SK-MEL-5 (cell line): ENCODE measurements at regions not wholly inside any gene's neighbourhood (a gene's known extent, or its start where the extent isn't known, plus 50 kb on each side); places are given as distances from the start of the nearest gene placed in this dataset.
A peak's percentile ranks its signal among the peaks of the same experiment; 100 is the strongest.

Experiments used
- DNase-seq: peaks from one replicate; pipeline ENCODE4 v3.0.0-alpha.2; 2016; ENCODE audit warnings: low read depth, low spot score
- in situ Hi-C: cut with HindIII; loops from 2 replicates; pipeline ENCODE4 v1.10.0; 2016; ENCODE audit warnings: low sequenced_read_pairs, high pct_unique_total_duplicates, low pct_unique_long_range_greater_than_20kb

DNA sequence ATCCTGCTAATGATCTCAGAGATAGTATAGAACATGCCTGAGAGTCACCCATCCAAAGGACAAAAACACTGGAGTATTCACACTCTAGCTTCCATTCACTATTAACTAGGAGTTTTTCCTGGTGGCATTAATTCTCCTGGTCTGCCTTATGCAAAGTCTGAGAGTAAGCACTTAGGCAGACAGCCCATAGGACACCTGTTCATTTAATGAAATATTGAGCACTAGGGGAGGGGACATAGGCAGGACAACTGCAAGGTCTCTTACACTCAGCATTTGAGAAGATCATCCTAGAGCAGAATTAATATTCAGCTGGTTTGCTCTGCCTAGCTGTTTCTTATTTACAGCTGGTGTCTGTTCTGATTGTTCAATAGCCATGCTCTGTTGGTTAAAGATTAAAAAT, 508.5 kb downstream of the CENPC start:
- no peak for DNase-seq
- in situ Hi-C loops, result no loop called here

DNA sequence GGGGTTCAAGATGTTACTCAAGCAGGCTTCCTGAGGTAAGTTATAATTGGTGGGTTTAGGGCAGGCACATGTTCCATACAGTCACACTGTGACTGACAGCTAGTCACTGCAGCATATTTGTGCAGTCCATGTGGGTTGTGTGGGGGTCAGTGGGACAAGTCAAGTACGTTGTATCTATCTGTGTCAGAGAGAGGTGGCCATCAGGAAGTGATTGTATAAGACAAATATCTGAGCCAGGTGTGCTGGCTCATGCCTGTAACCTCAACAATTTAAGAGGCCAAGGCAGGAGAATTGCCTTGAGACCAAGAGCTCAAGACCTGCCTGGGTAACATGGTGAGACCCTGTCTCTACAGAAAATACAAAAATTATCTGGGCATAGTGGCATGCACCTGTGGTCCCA, 509.3 kb downstream of the CENPC start:
- in situ Hi-C loops, result no loop called here
- no peak for DNase-seq

GRCh38 chr4:67035501-67035900, 509.8 kb downstream of the CENPC start:
- in situ Hi-C loops, result no loop called here
- DNase-seq, result peak; percentile 20

GRCh38 chr4:67030636-67031035, 514.7 kb downstream of the CENPC start:
- in situ Hi-C loops, result no loop called here

GRCh38 chr4:67020438-67020797, 524.9 kb downstream of the CENPC start:
- in situ Hi-C loops, result no loop called here
- DNase-seq, result no peak

More at GRCh38 chr4:67030636-67031035, 514.7 kb downstream of the CENPC start:
- DNase-seq, result peak; percentile 51

DNA sequence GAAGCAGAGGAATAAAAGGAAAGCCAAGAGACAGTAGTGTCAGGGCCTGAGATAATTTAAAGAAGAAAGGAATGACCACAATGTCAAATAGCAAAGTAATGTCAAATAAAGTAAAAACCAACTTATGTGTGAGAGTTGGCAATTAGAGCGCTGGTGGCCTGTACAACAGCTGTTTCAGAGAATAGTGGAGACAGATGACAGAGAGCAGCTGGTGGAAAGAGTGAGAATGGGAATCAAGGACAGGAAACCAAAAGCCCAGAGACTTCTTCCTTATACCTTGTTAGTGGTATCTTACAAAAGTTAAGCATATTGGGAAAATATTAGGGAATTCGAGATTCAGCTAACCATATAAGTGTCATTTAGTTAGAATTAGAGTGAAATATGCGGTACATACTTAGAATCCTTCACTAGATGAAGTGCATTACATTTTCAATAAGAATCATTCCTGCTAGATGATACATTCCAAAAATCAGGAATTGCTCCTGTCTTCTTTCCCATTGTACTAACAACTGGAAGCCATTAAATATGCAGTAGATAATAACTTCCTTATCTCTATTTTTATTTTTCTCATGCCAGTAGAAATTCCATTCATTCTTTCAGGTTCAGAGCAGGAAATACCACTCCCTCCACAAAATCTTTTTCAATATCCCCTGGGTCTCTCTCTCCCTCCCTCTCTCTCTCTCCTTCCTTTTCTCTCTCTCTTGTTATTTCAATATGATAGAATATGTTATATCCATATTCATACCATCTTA, 525.4 kb downstream of the CENPC start:
- in situ Hi-C loops, result no loop called here
- no peak for DNase-seq

DNA sequence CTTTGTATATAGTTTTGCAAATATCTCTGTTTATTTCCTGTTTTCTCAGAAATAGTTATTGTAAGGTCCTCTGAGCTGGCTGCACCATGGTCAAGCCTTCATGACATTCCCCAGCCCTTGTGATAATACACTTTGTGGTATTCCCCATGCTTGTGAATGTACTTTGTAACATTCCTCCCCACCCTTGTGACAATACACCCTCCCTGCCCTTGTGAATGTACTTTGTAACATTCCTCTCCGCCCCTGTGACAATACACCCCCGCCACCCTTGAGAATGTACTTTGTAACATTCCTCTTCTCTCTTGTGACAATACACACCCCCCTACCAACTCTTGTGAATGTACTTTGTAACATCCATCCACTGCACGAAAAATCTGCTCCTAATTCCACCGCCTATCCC, 530.7 kb downstream of the CENPC start:
- in situ Hi-C loops, result no loop called here

DNA sequence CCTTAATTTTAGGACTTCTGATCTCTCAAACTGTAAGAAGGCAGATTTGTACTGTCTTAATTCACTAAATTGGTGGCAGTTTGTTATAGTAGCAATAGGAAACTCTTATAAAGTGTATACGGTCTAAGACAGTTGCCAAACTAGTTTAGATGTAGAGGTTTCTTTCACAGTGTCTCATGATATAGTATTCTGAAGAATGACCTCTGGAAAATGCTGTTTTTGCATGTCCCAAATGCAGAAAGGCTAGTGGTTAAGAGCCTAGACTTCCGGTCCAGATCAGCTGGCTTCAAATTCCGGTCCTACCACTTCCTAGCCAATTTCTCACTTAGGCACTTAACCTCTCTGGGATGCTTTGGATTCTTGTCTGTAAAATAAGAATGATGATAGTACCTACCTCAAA, 538.5 kb downstream of the CENPC start:
- peak; percentile 17 for DNase-seq
- in situ Hi-C loops, result no loop called here

More for the DNA sequence above, 530.7 kb downstream of the CENPC start:
- no peak for DNase-seq

GRCh38 chr4:66991521-66991920, 553.8 kb downstream of the CENPC start:
- peak; percentile 79 for DNase-seq
- in situ Hi-C loops, result no loop called here

DNA sequence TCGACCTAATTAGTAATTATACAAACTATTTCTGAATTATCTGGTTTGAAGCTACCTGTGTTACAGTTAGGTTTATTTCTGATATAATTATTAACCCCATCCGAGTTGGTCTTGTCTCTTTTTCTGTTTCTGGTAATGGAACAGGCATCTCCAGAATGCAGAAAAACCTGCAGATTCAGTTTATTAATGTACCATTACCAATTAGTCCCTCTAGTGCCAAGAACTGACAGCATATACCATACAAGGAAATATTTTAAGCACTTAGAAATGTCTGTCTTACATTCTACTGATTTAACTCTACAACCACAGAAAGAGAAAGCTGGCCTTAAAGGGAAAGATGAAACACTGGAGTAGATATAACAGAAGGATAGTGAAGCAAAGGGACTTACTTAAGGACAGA, 570.6 kb downstream of the CENPC start:
- no peak for DNase-seq
- in situ Hi-C loops, result no loop called here

GRCh38 chr4:66972087-66972486, 573.2 kb downstream of the CENPC start:
- peak; percentile 11 for DNase-seq
- in situ Hi-C loops, result no loop called here

DNA sequence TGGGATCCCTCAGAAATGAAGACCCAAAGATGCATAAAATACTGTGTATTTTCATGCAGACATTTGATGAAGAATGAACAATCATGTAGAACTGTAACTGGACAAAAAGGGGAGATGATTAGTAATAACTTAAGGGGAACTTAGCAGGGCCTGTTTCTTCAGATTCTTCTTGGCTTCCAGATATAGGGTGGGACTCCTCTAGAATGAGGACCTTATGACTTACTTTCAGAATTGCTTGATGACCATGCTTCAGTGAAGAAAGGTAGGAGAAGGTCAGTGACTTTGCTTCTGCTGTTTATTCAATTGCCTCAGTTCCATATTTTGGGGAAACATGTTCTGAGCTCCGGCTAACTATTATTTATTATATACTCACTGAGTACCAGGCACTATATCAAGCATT, 580.8 kb downstream of the CENPC start:
- DNase-seq, result no peak
- in situ Hi-C loops, result no loop called here

GRCh38 chr4:66963084-66963483, 582.2 kb downstream of the CENPC start:
- in situ Hi-C loops, result no loop called here

DNA sequence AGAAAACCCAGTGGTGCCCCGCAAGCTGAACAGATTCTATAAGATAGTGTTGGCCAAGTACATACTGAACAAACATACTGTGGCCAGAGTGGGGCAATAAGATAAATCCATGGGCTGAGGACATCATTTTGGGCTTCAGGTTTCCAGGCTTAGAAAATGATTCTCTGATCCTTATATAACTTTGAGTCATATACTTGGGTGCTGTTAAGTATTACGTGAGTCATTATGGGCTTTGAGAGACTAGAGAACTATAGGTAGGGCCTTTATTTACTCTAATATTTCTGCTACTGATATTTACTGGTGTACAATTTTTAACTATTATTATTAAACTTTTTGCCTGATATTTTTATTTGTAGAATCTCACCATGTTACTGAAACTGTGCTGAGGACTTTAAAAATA, 586.1 kb downstream of the CENPC start:
- no peak for DNase-seq
- in situ Hi-C loops, result no loop called here

More at GRCh38 chr4:66963084-66963483, 582.2 kb downstream of the CENPC start:
- DNase-seq, result no peak

DNA sequence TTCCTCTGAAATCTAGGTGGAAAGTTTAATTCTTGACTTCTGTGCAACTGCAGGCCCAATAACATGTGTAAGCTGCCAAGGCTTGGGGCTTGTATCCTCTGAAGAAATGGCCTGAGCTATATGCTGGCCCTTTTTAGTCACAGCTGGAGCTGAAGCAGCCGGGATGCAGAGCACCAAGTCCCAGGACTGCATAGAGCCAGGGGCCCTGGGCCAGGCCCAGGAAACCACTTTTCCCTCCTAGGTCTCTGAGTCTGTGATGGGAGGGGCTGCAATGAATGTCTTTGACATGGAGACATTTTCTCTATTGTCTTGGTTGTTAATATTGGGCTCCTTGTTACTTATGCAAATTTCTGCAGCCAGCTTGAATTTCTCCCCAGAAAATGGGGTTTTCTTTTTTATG, 588.5 kb downstream of the CENPC start:
- no peak for DNase-seq
- in situ Hi-C loops, result no loop called here

DNA sequence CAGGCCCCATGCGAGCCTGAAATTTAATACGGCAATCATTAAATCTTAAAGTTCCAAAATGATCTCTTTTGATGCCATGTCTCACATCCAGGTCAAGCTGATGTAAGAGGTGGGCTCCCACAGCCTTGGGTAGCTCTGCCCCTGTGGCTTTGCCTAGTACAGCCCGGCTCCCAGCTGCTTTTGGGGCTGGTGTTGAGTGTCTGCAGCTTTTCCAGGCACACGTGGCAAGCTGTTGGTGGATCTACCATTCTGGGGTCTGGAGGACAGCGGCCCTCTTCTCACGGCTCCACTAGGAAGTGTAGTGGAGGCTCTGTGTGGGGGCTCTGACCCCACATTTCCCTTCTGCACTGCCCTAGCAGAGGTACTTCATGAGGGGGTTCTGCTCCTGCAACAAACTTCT, 588.9 kb downstream of the CENPC start:
- in situ Hi-C loops, result no loop called here
- DNase-seq, result no peak

DNA sequence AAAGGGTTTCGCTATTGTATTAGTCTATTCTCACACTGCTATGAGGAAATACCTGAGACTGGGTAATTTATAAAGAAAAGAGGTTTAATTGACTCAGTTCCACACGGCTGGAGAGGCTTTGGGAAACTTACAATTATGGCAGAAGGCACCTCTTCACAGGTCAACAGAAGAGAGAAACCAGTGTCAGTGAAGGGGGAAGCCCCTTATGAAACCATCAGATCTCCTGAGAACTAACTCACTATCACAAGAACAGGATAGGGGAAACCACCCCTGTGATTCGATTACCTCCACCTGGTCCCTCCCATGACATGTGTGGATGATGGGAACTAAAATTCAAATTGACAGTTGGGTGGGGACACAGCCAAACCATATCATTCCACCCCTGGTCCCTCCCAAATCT, 589.5 kb downstream of the CENPC start:
- DNase-seq, result no peak
- in situ Hi-C loops, result no loop called here

GRCh38 chr4:66949419-66949818, 595.9 kb downstream of the CENPC start:
- no peak for DNase-seq
- in situ Hi-C loops, result no loop called here

GRCh38 chr4:66946761-66947160, 598.5 kb downstream of the CENPC start:
- no peak for DNase-seq
- in situ Hi-C loops, result no loop called here

DNA sequence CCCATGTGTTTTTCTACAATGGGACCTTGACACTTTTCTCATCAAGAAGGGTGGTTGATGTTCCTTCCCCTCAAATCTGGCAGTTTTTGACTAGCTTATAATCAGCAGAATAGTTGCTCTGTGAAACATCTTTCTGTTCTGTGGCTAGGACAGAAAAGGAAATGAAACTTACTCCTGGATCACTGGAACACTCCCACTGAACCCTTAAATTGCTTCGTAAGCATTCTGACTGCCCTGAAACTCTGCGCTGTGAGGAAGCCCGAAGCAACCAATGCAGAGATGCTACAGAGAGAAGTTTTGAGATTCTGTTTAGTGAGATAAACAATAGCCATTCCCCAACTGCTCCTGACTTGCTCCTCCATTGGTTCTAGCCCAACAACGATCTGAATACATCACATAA, 602.2 kb downstream of the CENPC start:
- DNase-seq, result no peak
- in situ Hi-C loops, result no loop called here
